DND-41 (cell line): ENCODE measurements at regions not wholly inside any gene's neighbourhood (a gene's known extent, or its start where the extent isn't known, plus 50 kb on each side); places are given as distances from the start of the nearest gene placed in this dataset.

Experiments
- ATAC-seq: fragments of 200-7000 bp; cut with Tn5 transposase; 3 replicates; pipeline ENCODE4 v1.9.1; 2021; ENCODE audit warnings: low read depth; ENCODE audit not compliant: insufficient read depth
- DNase-seq: peaks from one replicate; pipeline ENCODE4 v3.0.0-alpha.2; 2020
- H2AFZ ChIP-seq: 2 replicates; pipeline ENCODE4 v1.6.0; 2012; ENCODE audit warnings: low read depth, low read length
- H3K27ac ChIP-seq: 2 replicates; pipeline ENCODE4 v1.5.1; 2012; ENCODE audit warnings: low read length, inconsistent platforms
- H3K27me3 ChIP-seq: fragments of 200-600 bp; sonication (generic); 2 replicates; pipeline ENCODE4 v1.6.0; 2012; ENCODE audit warnings: low read length, mild to moderate bottlenecking, inconsistent platforms; ENCODE audit not compliant: insufficient read depth, poor library complexity
- H3K36me3 ChIP-seq: 2 replicates; pipeline ENCODE4 v1.5.1; 2012; ENCODE audit warnings: low read length, inconsistent platforms; ENCODE audit not compliant: insufficient read depth
- H3K4me1 ChIP-seq: 2 replicates; pipeline ENCODE4 v1.5.1; 2012; ENCODE audit warnings: mild to moderate bottlenecking, low read length; ENCODE audit not compliant: insufficient read depth
- H3K4me2 ChIP-seq: 2 replicates; pipeline ENCODE4 v1.6.0; 2012; ENCODE audit warnings: mild to moderate bottlenecking, moderate library complexity, low read length, inconsistent platforms; ENCODE audit not compliant: insufficient read depth
- H3K4me3 ChIP-seq, 2 experiments: fragments of 200-600 bp in 1 of 2; shearing (Covaris generic) in 1 of 2; 2 replicates each; pipeline ENCODE4 v1.5.1; 2012 to 2016; ENCODE audit warnings: inconsistent platforms in 2 of 2, low read length in 2 of 2, mild to moderate bottlenecking in 2 of 2, low read depth in 1 of 2, moderate library complexity in 1 of 2
- H3K79me2 ChIP-seq: 2 replicates; pipeline ENCODE4 v1.6.0; 2012; ENCODE audit warnings: low read length, inconsistent platforms; ENCODE audit not compliant: insufficient read depth
- H3K9ac ChIP-seq: 2 replicates; pipeline ENCODE4 v1.6.0; 2012; ENCODE audit warnings: low read depth, mild to moderate bottlenecking, inconsistent platforms, low read length, moderate library complexity
- H3K9me3 ChIP-seq: 2 replicates; pipeline ENCODE4 v1.5.1; 2012; ENCODE audit warnings: low read length, moderate library complexity, mild to moderate bottlenecking, inconsistent platforms; ENCODE audit not compliant: insufficient read depth, severe bottlenecking
- H4K20me1 ChIP-seq: 2 replicates; pipeline ENCODE4 v1.6.0; 2012; ENCODE audit warnings: low read length; ENCODE audit not compliant: insufficient read depth
- CTCF ChIP-seq: IDR thresholded peaks from 2 replicates; pipeline ENCODE4 v1.5.1; 2012; ENCODE audit warnings: borderline replicate concordance, low read length, moderate library complexity, mild to moderate bottlenecking; ENCODE audit not compliant: poor library complexity, severe bottlenecking; ENCODE audit errors: extremely low read depth
- EZH2 ChIP-seq: IDR thresholded peaks from 3 replicates; pipeline ENCODE4 v1.6.1; 2012; ENCODE audit warnings: borderline replicate concordance, low read depth, mild to moderate bottlenecking, moderate library complexity, low read length, inconsistent platforms; ENCODE audit not compliant: severe bottlenecking

- DNase-seq (no peak), ATAC-seq (no peak)
- TF ChIP-seq CTCF (no peak), EZH2 (no peak)
- Histone ChIP-seq H4K20me1 (no peaks in the 10 kb centered on the region), H3K79me2 (no peaks in the 10 kb centered on the region), H3K27me3 (no peaks in the 10 kb centered on the region), H3K36me3 (no peaks in the 10 kb centered on the region), H3K4me2 (no peak overlapping the region), H3K9ac (no peak overlapping the region), H3K4me3 (no peak overlapping the region), H2AFZ (no peak overlapping the region), H3K9me3 (no peaks in the 10 kb centered on the region), H3K4me1 (no peaks in the 10 kb centered on the region), H3K27ac (no peak overlapping the region)
Observed at GRCh38 chr1:166221316-166221715, 54.5 kb upstream of the FAM78B start.

GRCh38 chr1:166233750-166234366 is 67.1 kb upstream of the FAM78B start:
- no peaks in the 10 kb centered on the region for H3K27me3 ChIP-seq

GRCh38 chr1:166235728-166236127 is 68.9 kb upstream of the FAM78B start:
- DNase-seq (no peak), ATAC-seq (no peak)
- no peaks in the 10 kb centered on the region for H3K9me3 ChIP-seq
- H3K4me1 ChIP-seq: no peaks in the 10 kb centered on the region
- no peak overlapping the region for H3K4me3 ChIP-seq
- H3K27me3 ChIP-seq: no peaks in the 10 kb centered on the region
- no peak overlapping the region for H3K4me2 ChIP-seq
- TF ChIP-seq CTCF (no peak), EZH2 (no peak)
- H3K36me3 ChIP-seq: no peaks in the 10 kb centered on the region
- H3K79me2 ChIP-seq: no peaks in the 10 kb centered on the region
- H4K20me1 ChIP-seq: no peaks in the 10 kb centered on the region
- no peak overlapping the region for H3K27ac ChIP-seq
- H2AFZ ChIP-seq: no peak overlapping the region
- H3K9ac ChIP-seq: no peak overlapping the region

More at GRCh38 chr1:166233750-166234366, 67.1 kb upstream of the FAM78B start:
- Histone ChIP-seq H3K79me2 (no peaks in the 10 kb centered on the region), H3K27ac (no peak overlapping the region), H3K4me1 (no peaks in the 10 kb centered on the region), H3K9ac (no peak overlapping the region), H3K36me3 (no peaks in the 10 kb centered on the region), H3K4me2 (no peak overlapping the region), H2AFZ (no peak overlapping the region), H3K4me3 (no peak overlapping the region), H4K20me1 (no peaks in the 10 kb centered on the region), H3K9me3 (no peaks in the 10 kb centered on the region)
- ATAC-seq (no peak), DNase-seq (no peak)
- TF ChIP-seq EZH2 (no peak), CTCF (no peak)
